GM12878 (cell line): ENCODE measurements at regions not wholly inside any gene's neighbourhood (a gene's known extent, or its start where the extent isn't known, plus 50 kb on each side); places are given as distances from the start of the nearest gene placed in this dataset.

Source experiments
- BCLAF1 ChIP-seq: fragments of 450-650 bp; IDR thresholded peaks from 2 replicates; pipeline ENCODE4 v1.6.1; 2017; ENCODE audit warnings: antibody characterized with exemption, mild to moderate bottlenecking, moderate library complexity
- CHD2 ChIP-seq: IDR thresholded peaks from 2 replicates; pipeline ENCODE4 v1.6.1; 2011; ENCODE audit warnings: low read depth, low read length, improper control_type of control experiment, borderline replicate concordance
- MAX ChIP-seq: IDR thresholded peaks from 2 replicates; pipeline ENCODE4 v1.6.1; 2012; ENCODE audit warnings: low read depth, low read length, improper control_type of control experiment
- NR2C2 ChIP-seq: IDR thresholded peaks from 2 replicates; pipeline ENCODE4 v1.6.1; 2011; ENCODE audit warnings: borderline replicate concordance, low read depth; ENCODE audit not compliant: control insufficient read depth, insufficient read length
- POLR2AphosphoS2 ChIP-seq: IDR thresholded peaks from 2 replicates; pipeline ENCODE4 v1.6.1; 2011; ENCODE audit warnings: low read depth, mild to moderate bottlenecking, low read length, improper control_type of control experiment, moderate library complexity
- TCF7 ChIP-seq: IDR thresholded peaks from 2 replicates; pipeline ENCODE4 v1.6.1; 2014; ENCODE audit warnings: antibody characterized with exemption, borderline replicate concordance
- USF2 ChIP-seq: IDR thresholded peaks from 2 replicates; pipeline ENCODE4 v1.6.1; 2011; ENCODE audit warnings: low read depth, low read length, improper control_type of control experiment, borderline replicate concordance
- ZNF274 ChIP-seq: IDR thresholded peaks from one replicate; pipeline ENCODE4 v1.8.0; 2011; ENCODE audit not compliant: insufficient read length, insufficient read depth

GRCh38 chr4:24322511-24322910, 261.8 kb downstream of the DHX15 start:
- TF ChIP-seq BCLAF1 (no peak), ZNF274 (no peak), NR2C2 (no peak), CHD2 (no peak), TCF7 (no peak), MAX (no peak), USF2 (no peak), POLR2AphosphoS2 (no peak)
